ENCODE measurements at regions not wholly inside any gene's neighbourhood (a gene's known extent, or its start where the extent isn't known, plus 50 kb on each side); places are given as distances from the start of the nearest gene placed in this dataset.

DNA sequence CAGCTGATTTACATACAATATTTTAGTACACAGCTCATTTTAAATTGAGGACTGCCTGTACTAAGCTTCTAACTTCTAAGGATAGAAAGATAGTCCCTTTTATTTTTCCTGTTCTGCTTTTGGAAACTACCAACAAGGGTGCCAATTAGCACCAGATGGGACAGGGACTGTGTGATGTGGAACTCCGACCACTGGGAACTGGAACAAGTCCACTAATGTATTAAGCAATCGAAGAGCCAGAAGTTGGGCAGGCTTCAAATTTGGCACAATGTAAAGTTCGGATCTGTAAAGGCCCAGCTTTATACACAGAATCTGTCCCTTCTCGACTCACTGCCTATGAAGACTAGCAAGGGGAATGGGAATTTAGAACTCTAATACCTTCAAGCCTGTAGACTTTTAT, 149.3 kb downstream of the ZC3H11B start:
- peaks cover 10% of the 10 kb centered on the region for H3K4me1 ChIP-seq (ENCODE audit: insufficient read depth, low read length)
- ATAC-seq (no peak), DNase-seq (no peak)
- no TSS peak for BruUV-seq (replicated peaks)
- no peaks in the 10 kb centered on the region for H3K9me3 ChIP-seq (ENCODE audit: low read length)
- ChIA-PET CTCF (no interaction called here), POLR2A (ENCODE audit: unreplicated experiment) (no interaction called here)
- no peak overlapping the region for H3K27ac ChIP-seq (ENCODE audit: low read length)
- no peak overlapping the region for H2AFZ ChIP-seq (ENCODE audit: low read length)
- H4K20me1 ChIP-seq (ENCODE audit: low read length), result no peaks in the 10 kb centered on the region
- H3K4me3 ChIP-seq (ENCODE audit: low read length), result no peak overlapping the region
- intact Hi-C loops (cut with micrococcal nuclease), result no loop called here
- no peaks in the 10 kb centered on the region for H3K79me2 ChIP-seq (ENCODE audit: low read length)
- no peak overlapping the region for H3K9ac ChIP-seq (ENCODE audit: low read length)
- H3K27me3 ChIP-seq (ENCODE audit: low read length), result no peaks in the 10 kb centered on the region
- TF ChIP-seq, protein P1, sequence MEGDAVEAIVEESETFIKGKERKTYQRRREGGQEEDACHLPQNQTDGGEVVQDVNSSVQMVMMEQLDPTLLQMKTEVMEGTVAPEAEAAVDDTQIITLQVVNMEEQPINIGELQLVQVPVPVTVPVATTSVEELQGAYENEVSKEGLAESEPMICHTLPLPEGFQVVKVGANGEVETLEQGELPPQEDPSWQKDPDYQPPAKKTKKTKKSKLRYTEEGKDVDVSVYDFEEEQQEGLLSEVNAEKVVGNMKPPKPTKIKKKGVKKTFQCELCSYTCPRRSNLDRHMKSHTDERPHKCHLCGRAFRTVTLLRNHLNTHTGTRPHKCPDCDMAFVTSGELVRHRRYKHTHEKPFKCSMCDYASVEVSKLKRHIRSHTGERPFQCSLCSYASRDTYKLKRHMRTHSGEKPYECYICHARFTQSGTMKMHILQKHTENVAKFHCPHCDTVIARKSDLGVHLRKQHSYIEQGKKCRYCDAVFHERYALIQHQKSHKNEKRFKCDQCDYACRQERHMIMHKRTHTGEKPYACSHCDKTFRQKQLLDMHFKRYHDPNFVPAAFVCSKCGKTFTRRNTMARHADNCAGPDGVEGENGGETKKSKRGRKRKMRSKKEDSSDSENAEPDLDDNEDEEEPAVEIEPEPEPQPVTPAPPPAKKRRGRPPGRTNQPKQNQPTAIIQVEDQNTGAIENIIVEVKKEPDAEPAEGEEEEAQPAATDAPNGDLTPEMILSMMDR (conservative IDR thresholded peaks at IDR 0.05; ENCODE audit: low read depth, low read length), result no peak
- TF ChIP-seq EZH2 (IDR thresholded peaks at IDR 0.05; ENCODE audit: low read length, unreplicated experiment), result no peak
- TF ChIP-seq EZH2phosphoT487 (IDR thresholded peaks at IDR 0.05; ENCODE audit: borderline replicate concordance, low read length), result no peak
- H3K9me2 ChIP-seq (replicated peaks; ENCODE audit: low read length), result no peaks in the 10 kb centered on the region
- no peaks in the 10 kb centered on the region for H3F3A ChIP-seq (ENCODE audit: low read length, unreplicated experiment)
- no peaks in the 10 kb centered on the region for H3K36me3 ChIP-seq (ENCODE audit: low read depth, low read length)
- H3K4me2 ChIP-seq (ENCODE audit: low read length), result no peak overlapping the region

DNA sequence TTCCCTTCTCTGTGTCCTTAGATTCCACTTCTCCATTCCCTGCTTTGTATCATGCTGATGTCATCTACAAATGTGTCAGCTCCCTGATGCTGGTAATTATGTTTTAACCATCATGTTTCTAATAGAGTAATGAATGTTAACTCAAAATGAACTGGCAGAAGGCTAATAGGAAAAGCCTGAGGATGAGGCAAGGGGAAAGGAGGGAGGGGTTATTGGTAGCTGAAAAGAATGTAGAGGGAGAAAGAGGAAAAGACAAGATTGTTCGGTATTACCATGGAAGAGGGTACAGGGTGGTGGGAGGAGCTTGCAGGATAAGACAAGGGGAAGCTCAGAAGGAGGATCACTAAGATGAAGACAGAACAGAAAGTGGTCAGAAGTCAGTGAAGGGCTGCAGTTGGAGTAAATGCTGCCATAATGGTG, 150.9 kb downstream of the ZC3H11B start:
- CTCF ChIA-PET, result no interaction called here
- Histone ChIP-seq H3K4me3 (ENCODE audit: low read length) (no peak overlapping the region), H3K27ac (ENCODE audit: low read length) (no peak overlapping the region), H3F3A (ENCODE audit: low read length, unreplicated experiment) (no peaks in the 10 kb centered on the region), H4K20me1 (ENCODE audit: low read length) (no peaks in the 10 kb centered on the region), H3K4me1 (ENCODE audit: insufficient read depth, low read length) (peaks cover 10% of the 10 kb centered on the region), H3K79me2 (ENCODE audit: low read length) (no peaks in the 10 kb centered on the region), H3K9me3 (ENCODE audit: low read length) (no peaks in the 10 kb centered on the region), H3K36me3 (ENCODE audit: low read depth, low read length) (no peaks in the 10 kb centered on the region), H3K4me2 (ENCODE audit: low read length) (no peak overlapping the region), H3K27me3 (ENCODE audit: low read length) (no peaks in the 10 kb centered on the region), H2AFZ (ENCODE audit: low read length) (no peak overlapping the region), H3K9ac (ENCODE audit: low read length) (no peak overlapping the region), H3K9me2 (replicated peaks; ENCODE audit: low read length) (no peaks in the 10 kb centered on the region)
- TF ChIP-seq EZH2phosphoT487 (IDR thresholded peaks at IDR 0.05; ENCODE audit: borderline replicate concordance, low read length), result no peak
- TF ChIP-seq EZH2 (IDR thresholded peaks at IDR 0.05; ENCODE audit: low read length, unreplicated experiment), result no peak
- TF ChIP-seq, protein P1 (conservative IDR thresholded peaks at IDR 0.05; ENCODE audit: low read depth, low read length), result no peak
- intact Hi-C loops (cut with micrococcal nuclease), result no loop called here
- no peak for DNase-seq
- BruUV-seq (replicated peaks), result no TSS peak
- POLR2A ChIA-PET (ENCODE audit: unreplicated experiment), result no interaction called here
- ATAC-seq, result no peak

DNA sequence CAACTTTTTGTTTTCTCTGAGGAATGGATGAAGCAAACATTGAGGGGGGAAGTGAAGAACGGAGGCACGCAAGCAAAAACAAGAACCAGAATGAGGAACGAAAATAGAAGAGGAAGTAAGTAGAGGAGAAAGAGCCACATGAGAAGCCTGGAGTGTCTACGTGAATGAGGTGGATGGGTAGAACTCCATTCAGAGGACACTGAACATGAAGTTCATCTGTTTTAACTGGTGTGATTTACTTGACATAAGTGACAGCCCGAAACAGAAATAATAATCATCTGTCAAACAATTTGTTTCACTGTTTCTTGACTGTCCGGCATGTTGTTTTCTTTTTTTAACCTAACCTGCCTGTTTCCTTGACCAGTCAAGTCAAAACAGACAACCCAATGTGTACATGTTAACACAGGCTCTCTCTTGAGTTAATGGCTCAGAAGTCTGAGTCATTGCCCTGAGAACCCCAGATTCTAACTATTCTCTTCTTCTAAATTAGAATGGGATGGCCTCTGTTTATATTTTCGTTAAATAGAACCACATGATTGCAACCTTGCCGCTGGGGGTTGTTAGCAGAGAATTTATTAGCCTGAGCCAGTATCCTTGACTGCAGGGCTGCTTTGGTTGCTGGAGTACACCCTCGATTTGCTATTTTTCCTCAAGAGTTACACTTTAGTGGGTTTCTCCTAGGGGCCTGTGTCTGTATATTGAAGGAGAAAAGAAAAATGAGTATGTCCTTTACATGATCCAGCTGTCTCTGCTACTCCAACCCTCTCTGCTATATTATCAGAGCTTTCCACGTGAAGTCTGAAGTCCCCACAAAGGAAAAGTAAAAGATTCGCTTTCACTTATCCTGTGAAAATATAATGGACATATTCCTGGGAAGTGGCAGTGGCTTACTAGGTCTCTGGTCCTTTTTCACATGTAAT, 151.7 kb downstream of the ZC3H11B start:
- Histone ChIP-seq H2AFZ (ENCODE audit: low read length) (no peak overlapping the region), H3K27ac (ENCODE audit: low read length) (no peak overlapping the region)

More for the DNA sequence above, 151.7 kb downstream of the ZC3H11B start:
- no peak for TF ChIP-seq EZH2phosphoT487 (IDR thresholded peaks at IDR 0.05; ENCODE audit: borderline replicate concordance, low read length)
- TF ChIP-seq EZH2 (IDR thresholded peaks at IDR 0.05; ENCODE audit: low read length, unreplicated experiment), result no peak
- TF ChIP-seq, protein P1 (conservative IDR thresholded peaks at IDR 0.05; ENCODE audit: low read depth, low read length), result no peak
- H4K20me1 ChIP-seq (ENCODE audit: low read length), result no peaks in the 10 kb centered on the region
- ATAC-seq (no peak), DNase-seq (no peak)
- ChIA-PET CTCF (no interaction called here), POLR2A (ENCODE audit: unreplicated experiment) (no interaction called here)
- no peaks in the 10 kb centered on the region for H3K79me2 ChIP-seq (ENCODE audit: low read length)
- no peaks in the 10 kb centered on the region for H3K9me3 ChIP-seq (ENCODE audit: low read length)
- no TSS peak for BruUV-seq (replicated peaks)
- H3K27me3 ChIP-seq (ENCODE audit: low read length), result no peaks in the 10 kb centered on the region
- no peak overlapping the region for H3K4me3 ChIP-seq (ENCODE audit: low read length)
- no peak overlapping the region for H3K4me2 ChIP-seq (ENCODE audit: low read length)
- no peak overlapping the region for H3K9ac ChIP-seq (ENCODE audit: low read length)
- intact Hi-C loops (cut with micrococcal nuclease), result no loop called here
- no peaks in the 10 kb centered on the region for H3F3A ChIP-seq (ENCODE audit: low read length, unreplicated experiment)
- no peaks in the 10 kb centered on the region for H3K36me3 ChIP-seq (ENCODE audit: low read depth, low read length)
- peaks cover 10% of the 10 kb centered on the region for H3K4me1 ChIP-seq (ENCODE audit: insufficient read depth, low read length)
- H3K9me2 ChIP-seq (replicated peaks; ENCODE audit: low read length), result no peaks in the 10 kb centered on the region

Measured in PC-3 (cell line).